GM12864 (cell line): ENCODE measurements at regions not wholly inside any gene's neighbourhood (a gene's known extent, or its start where the extent isn't known, plus 50 kb on each side); places are given as distances from the start of the nearest gene placed in this dataset.

Experiments used
- DNase-seq: peaks from one replicate; pipeline ENCODE4 v3.0.0-alpha.2; 2011; ENCODE audit warnings: low read depth
- H3K4me3 ChIP-seq: 2 replicates; pipeline ENCODE4 v1.5.1; 2011; ENCODE audit warnings: mild to moderate bottlenecking, low read depth, low read length, control low read depth
- TF ChIP-seq, protein P1 (sequence below): IDR thresholded peaks from 2 replicates; pipeline ENCODE4 v1.5.1; 2011; ENCODE audit warnings: low read depth, mild to moderate bottlenecking, moderate library complexity, low read length, control low read depth, inconsistent platforms; ENCODE audit errors: missing control alignments

DNA sequence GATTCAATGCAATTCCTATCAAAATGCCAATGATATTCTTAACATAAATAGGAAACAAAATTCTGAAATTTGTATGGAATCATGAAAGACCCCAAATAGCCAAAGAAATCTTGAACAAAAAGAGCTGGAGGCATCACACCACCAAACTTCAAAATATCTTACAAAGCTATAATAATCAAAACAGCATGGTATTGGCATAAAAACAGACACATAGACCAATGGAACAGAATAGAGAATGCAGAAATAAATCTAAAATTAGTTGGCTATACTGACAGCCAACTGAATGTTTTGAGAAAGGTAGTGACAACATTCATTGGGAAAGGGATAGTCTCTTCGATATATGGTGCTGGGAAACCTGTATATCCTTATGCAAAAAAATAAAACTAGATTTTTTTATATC, 121.9 kb upstream of the ASCC3 start:
- DNase-seq: no peak
- TF ChIP-seq, protein P1, sequence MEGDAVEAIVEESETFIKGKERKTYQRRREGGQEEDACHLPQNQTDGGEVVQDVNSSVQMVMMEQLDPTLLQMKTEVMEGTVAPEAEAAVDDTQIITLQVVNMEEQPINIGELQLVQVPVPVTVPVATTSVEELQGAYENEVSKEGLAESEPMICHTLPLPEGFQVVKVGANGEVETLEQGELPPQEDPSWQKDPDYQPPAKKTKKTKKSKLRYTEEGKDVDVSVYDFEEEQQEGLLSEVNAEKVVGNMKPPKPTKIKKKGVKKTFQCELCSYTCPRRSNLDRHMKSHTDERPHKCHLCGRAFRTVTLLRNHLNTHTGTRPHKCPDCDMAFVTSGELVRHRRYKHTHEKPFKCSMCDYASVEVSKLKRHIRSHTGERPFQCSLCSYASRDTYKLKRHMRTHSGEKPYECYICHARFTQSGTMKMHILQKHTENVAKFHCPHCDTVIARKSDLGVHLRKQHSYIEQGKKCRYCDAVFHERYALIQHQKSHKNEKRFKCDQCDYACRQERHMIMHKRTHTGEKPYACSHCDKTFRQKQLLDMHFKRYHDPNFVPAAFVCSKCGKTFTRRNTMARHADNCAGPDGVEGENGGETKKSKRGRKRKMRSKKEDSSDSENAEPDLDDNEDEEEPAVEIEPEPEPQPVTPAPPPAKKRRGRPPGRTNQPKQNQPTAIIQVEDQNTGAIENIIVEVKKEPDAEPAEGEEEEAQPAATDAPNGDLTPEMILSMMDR: no peak

DNA sequence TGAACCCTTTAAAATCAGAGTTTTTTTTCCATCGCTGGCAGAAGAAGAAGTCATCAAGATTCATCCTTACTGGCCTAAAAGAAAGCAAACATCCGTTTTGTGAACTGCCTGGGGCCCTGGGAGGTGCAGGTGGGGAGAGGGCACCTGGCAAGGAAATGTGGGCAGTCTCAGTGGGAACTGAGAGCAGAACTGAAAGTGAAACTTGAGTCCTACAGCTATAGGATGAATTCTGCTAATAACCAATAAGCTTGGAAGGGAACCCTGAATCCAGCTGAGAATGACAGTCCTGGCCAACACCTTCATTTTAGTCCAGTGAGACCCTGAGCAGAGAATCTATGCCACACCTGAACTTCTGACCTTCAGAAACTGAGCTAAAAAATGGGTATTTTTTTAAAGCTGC, 130.1 kb upstream of the ASCC3 start:
- peak; percentile 27 for DNase-seq

More for the DNA sequence above, 121.9 kb upstream of the ASCC3 start:
- no peak overlapping the region for H3K4me3 ChIP-seq

DNA sequence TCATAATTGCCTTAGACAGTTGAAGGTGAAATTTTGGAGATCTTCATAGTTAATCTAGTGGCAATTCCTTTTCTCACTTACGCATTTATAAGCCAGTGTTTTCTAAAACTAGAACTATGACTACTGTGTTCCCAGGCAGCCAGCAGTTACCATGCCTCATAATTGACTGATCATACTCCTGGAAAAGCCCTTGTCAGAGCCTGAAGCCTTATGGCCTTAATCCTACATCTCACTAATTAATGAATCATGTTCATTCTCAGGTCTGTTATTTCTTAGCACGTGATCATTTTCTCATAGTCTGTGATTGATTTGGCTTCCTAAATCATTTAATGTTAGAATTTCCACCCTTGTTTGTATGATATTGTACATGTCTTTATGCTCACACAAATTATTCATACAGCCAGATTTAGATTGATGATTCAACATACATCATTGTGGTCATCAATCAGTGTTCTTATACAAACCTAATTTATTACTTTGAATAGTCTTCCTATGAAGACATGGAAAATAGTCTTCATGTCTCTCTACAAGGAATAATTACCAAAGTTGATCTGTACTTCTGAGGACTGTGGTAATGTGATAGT, 132.6 kb upstream of the ASCC3 start:
- DNase-seq: no peak
- TF ChIP-seq, protein P1: no peak
- H3K4me3 ChIP-seq: no peak overlapping the region

More for the DNA sequence above, 130.1 kb upstream of the ASCC3 start:
- H3K4me3 ChIP-seq: no peak overlapping the region
- TF ChIP-seq, protein P1: no peak

DNA sequence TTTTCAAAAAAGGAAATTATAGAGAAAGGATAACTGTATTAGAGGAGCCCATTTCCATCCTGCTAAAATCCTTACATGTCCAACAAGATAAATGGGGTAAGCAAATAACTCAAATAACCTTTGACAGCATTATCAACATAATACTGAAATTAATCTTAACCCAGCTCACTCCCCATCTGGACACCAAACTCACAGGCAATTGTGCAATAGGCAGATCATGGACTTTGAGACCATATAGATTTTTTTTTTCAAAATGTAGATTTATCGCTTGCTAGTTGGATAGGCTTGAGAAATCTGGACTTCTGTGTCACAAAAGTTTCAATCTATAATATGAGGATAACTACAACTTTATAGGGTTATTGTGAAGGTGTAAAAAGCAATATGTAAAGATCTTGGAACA, 134.4 kb upstream of the ASCC3 start:
- TF ChIP-seq, protein P1: no peak
- H3K4me3 ChIP-seq: no peak overlapping the region
- no peak for DNase-seq

DNA sequence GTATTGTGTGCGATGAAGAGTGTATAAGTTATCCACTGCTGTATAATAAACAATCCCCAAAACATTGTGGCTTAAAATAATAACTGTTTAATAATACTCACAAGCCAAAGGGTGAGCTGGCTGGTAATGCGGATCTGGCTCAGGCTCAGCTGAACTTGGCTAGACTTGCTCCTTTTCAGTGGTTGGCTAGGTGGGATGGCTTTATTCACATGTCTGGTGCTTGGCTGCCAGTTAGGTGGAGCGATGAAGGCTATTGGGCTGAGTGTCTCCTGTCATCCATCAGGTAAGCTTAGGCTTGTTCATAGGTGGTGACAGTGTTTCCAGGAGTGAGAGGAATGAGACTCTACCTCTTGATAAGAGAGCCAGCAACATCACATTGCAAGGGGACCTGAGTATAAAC, 135.0 kb upstream of the ASCC3 start:
- TF ChIP-seq, protein P1: no peak
- H3K4me3 ChIP-seq: no peak overlapping the region
- DNase-seq: no peak

DNA sequence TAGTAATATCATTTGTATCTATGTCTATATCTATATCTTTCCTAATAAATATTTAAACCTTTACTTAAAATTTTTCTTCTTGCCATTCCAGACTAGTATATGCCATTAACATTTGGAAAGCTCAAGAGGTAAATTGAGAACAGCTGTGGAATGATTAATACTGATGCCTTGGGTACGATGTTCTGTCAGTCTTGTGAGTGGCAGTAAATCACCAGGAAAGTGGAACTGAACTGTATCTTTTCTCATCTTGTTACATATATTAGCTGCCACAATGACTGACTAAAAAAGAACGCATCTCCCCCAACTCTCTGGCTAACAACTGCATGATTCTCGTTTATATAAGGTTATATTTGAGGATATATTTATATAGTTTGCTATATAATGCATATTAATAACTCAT, 137.0 kb upstream of the ASCC3 start:
- DNase-seq: no peak
- no peak overlapping the region for H3K4me3 ChIP-seq
- TF ChIP-seq, protein P1: no peak

DNA sequence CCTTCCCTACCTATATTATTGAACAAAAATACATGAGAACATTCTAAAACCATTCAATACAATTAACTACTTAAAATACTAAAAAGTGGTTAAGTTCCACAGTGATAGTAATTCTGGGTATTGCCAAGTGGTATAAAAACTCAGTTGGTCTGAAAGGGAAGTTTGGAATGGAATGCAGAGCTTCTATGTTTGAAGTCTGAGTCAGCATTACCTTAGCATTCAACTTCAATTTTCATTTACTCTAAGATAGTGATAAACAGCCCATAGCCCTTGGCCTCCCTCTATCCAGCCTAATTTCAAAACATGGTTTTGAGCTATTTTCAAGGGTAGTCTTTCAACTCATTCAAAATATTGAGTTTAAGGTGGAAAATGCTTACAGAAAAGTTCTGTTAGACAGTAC, 140.4 kb upstream of the ASCC3 start:
- TF ChIP-seq, protein P1: no peak
- H3K4me3 ChIP-seq: no peak overlapping the region
- DNase-seq: no peak
